Upper lobe of left lung (tissue), 4 donors: ENCODE measurements at regions not wholly inside any gene's neighbourhood (a gene's known extent, or its start where the extent isn't known, plus 50 kb on each side); places are given as distances from the start of the nearest gene placed in this dataset.
"Not testable (repeated sequence)": the region's sequence is repeated elsewhere in the genome, so short reads cannot be mapped to it uniquely, and the experiment has no call there.

ENCODE experiments used
- POLR2A ChIP-seq, 4 donors: fragments of 450-650 bp; IDR thresholded peaks; one replicate each; pipeline ENCODE4 v1.5.1; 2016 to 2017; ENCODE audit warnings: antibody characterized with exemption in 4 of 4, mild to moderate bottlenecking in 2 of 4
- POLR2AphosphoS5 ChIP-seq, 2 donors: sonication (generic); formaldehyde crosslinking; IDR thresholded peaks; one replicate each; pipeline ENCODE4 v1.5.1; 2017; ENCODE audit warnings: antibody characterized with exemption in 2 of 2
- TF ChIP-seq, protein P1 (sequence below), 6 experiments: fragments of 450-650 bp in 4 of 6; fragments of 200-600 bp in 2 of 6; sonication (generic) in 2 of 6; IDR thresholded peaks; one replicate each; pipeline ENCODE4 v1.5.1; 2016 to 2019; ENCODE audit warnings: antibody characterized with exemption in 6 of 6

DNA sequence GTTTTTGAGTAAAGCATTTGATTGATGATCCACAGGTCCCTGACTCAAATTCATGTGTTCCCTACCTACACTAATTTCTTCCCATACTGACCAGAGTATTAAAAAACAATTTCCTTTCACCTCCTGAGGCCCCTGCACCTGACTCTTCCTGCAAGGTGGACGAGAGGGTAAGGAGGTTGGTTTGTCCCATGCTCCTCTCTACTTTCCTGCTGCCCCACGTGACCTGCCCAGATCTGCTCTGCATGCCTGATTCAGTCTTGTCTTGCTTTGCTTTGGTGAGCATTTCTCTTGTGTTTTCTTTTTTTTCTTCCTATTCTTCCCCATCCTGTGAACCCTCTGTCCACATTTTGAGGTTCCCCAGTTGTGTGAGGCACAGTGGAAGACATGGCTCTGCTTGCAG, 107.8 kb downstream of the ZNF467 start:
- not testable (repeated sequence) for TF ChIP-seq POLR2A, POLR2AphosphoS5 (IDR thresholded peaks at IDR 0.05)
- TF ChIP-seq, protein P1, sequence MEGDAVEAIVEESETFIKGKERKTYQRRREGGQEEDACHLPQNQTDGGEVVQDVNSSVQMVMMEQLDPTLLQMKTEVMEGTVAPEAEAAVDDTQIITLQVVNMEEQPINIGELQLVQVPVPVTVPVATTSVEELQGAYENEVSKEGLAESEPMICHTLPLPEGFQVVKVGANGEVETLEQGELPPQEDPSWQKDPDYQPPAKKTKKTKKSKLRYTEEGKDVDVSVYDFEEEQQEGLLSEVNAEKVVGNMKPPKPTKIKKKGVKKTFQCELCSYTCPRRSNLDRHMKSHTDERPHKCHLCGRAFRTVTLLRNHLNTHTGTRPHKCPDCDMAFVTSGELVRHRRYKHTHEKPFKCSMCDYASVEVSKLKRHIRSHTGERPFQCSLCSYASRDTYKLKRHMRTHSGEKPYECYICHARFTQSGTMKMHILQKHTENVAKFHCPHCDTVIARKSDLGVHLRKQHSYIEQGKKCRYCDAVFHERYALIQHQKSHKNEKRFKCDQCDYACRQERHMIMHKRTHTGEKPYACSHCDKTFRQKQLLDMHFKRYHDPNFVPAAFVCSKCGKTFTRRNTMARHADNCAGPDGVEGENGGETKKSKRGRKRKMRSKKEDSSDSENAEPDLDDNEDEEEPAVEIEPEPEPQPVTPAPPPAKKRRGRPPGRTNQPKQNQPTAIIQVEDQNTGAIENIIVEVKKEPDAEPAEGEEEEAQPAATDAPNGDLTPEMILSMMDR (IDR thresholded peaks at IDR 0.05) = not testable (repeated sequence)
